CD1c-positive myeloid dendritic cell (primary cell): ENCODE measurements at regions not wholly inside any gene's neighbourhood (a gene's known extent, or its start where the extent isn't known, plus 50 kb on each side); places are given as distances from the start of the nearest gene placed in this dataset.
"Not testable (repeated sequence)": the region's sequence is repeated elsewhere in the genome, so short reads cannot be mapped to it uniquely, and the experiment has no call there.

ENCODE experiments used
- DNase-seq: peaks from one replicate; pipeline ENCODE4 v3.0.0-alpha.2; 2016; ENCODE audit errors: extremely low spot score

- DNase-seq, result not testable (repeated sequence)
These were observed 85.4 kb upstream of the TMEM170B start for GRCh38 chr6:11452106-11452505.

- DNase-seq, result no peak
These were observed 87.5 kb upstream of the TMEM170B start for GRCh38 chr6:11450037-11450436.

GRCh38 chr6:11449408-11449807, 88.1 kb upstream of the TMEM170B start:
- no peak for DNase-seq

- DNase-seq, result no peak
These were observed 89.5 kb upstream of the TMEM170B start for GRCh38 chr6:11448038-11448437.

- DNase-seq, result no peak
These were observed 90.3 kb upstream of the TMEM170B start for GRCh38 chr6:11447265-11447664.

- DNase-seq, result no peak
These were observed 92.4 kb upstream of the TMEM170B start for GRCh38 chr6:11445146-11445545.

- DNase-seq, result not testable (repeated sequence)
These were observed 94.4 kb upstream of the TMEM170B start for GRCh38 chr6:11443125-11443524.

GRCh38 chr6:11442495-11442894, 95.1 kb upstream of the TMEM170B start:
- DNase-seq, result no peak

GRCh38 chr6:11439876-11440275, 97.7 kb upstream of the TMEM170B start:
- DNase-seq, result no peak

- DNase-seq, result peak; percentile 48
These were observed 98.5 kb upstream of the TMEM170B start for GRCh38 chr6:11439017-11439420.

- DNase-seq, result no peak
These were observed 99.6 kb upstream of the TMEM170B start for GRCh38 chr6:11437824-11438459.

- no peak for DNase-seq
These were observed 100.9 kb upstream of the TMEM170B start for GRCh38 chr6:11436508-11437096.

- no peak for DNase-seq
These were observed 102.8 kb upstream of the TMEM170B start for GRCh38 chr6:11434565-11435326.

- DNase-seq, result no peak
These were observed 103.7 kb upstream of the TMEM170B start for GRCh38 chr6:11433860-11434259.

- DNase-seq, result peak; percentile 15
These were observed 104.7 kb upstream of the TMEM170B start for GRCh38 chr6:11432713-11433450.

- no peak for DNase-seq
These were observed 105.5 kb upstream of the TMEM170B start for GRCh38 chr6:11432091-11432490.

- DNase-seq, result no peak
These were observed 106.1 kb upstream of the TMEM170B start for GRCh38 chr6:11431455-11431937.

GRCh38 chr6:11430036-11430435, 107.5 kb upstream of the TMEM170B start:
- DNase-seq, result no peak

- no peak for DNase-seq
These were observed 108.0 kb upstream of the TMEM170B start for GRCh38 chr6:11429577-11429976.

GRCh38 chr6:11428895-11429294, 108.7 kb upstream of the TMEM170B start:
- no peak for DNase-seq

GRCh38 chr6:11428371-11428770, 109.2 kb upstream of the TMEM170B start:
- DNase-seq, result no peak

- DNase-seq, result no peak
These were observed 109.8 kb upstream of the TMEM170B start for GRCh38 chr6:11427723-11428245.
